Panc1 (cell line): ENCODE measurements at regions not wholly inside any gene's neighbourhood (a gene's known extent, or its start where the extent isn't known, plus 50 kb on each side); places are given as distances from the start of the nearest gene placed in this dataset.

Experiments
- CTCF ChIP-seq: fragments of 450-650 bp; IDR thresholded peaks from 2 replicates; pipeline ENCODE4 v1.5.1; 2017; ENCODE audit warnings: mild to moderate bottlenecking
- REST ChIP-seq, 2 experiments: IDR thresholded peaks; 2 replicates each; pipeline ENCODE4 v1.6.1; 2011 to 2012; ENCODE audit warnings: low read depth in 2 of 2, control low read depth in 1 of 2, low read length in 1 of 2, mild to moderate bottlenecking in 1 of 2, moderate library complexity in 1 of 2; ENCODE audit not compliant: insufficient read depth in 1 of 2

GRCh38 chr1:58248072-58248471, 298.5 kb downstream of the OMA1 start:
- TF ChIP-seq CTCF: no peak
- no peak for TF ChIP-seq REST (IDR thresholded peaks at IDR 0.05; ENCODE audit: insufficient read depth in 1 of 2, low read depth in 2 of 2, low read length in 1 of 2)
